HG03095 (cell line): ENCODE measurements at regions not wholly inside any gene's neighbourhood (a gene's known extent, or its start where the extent isn't known, plus 50 kb on each side); places are given as distances from the start of the nearest gene placed in this dataset.
A peak's percentile ranks its signal among the peaks of the same experiment; 100 is the strongest.

Experiments used
- ATAC-seq: cut with Tn5 transposase; IDR thresholded peaks from one replicate; pipeline ENCODE4 v1.9.1; 2021; ENCODE audit warnings: moderate library complexity; ENCODE audit not compliant: unreplicated experiment

DNA sequence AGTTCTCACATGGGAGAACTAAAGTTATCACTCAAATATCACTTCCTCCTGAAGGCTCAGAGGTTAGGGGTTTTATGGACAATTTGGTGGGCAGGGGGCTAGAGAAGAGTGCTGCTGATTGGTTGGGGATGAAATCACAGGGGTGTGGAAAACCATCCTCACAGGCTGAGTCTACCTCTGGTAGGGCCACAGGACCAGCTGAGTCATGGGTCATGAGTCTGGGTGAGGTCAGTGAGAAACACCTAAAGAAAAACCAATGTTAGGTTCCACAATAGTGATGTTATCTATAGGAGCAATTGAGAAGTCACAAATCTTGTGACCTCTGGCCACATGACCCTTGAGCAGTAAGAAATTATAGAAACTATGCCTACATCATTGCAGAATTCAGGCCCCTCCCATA, 203.3 kb upstream of the TARS1 start:
- no peak for ATAC-seq

GRCh38 chr5:33238826-33239695, 201.7 kb upstream of the TARS1 start:
- ATAC-seq: no peak

DNA sequence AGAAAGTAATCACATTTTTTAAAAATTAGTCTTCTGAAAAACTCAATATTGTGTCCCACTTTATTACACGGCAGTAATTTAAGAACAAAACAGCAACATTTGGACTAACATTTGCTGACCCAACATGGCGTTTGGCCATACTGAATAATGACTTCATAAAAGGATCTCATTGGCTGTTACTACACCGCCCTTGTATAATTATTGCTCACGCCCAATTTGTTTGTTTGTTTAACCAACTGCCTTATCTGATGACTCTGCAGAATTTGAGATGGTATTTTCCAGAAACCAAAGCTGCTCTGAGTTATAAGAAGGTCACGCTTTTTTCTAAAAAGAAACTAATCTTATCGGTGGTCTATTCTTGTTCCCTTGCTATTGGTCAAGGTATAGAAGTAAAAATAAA, 200.2 kb upstream of the TARS1 start:
- no peak for ATAC-seq

- peak; percentile 54 for ATAC-seq
These were observed 199.0 kb upstream of the TARS1 start for GRCh38 chr5:33241802-33242201.

GRCh38 chr5:33242277-33242676, 198.5 kb upstream of the TARS1 start:
- no peak for ATAC-seq

DNA sequence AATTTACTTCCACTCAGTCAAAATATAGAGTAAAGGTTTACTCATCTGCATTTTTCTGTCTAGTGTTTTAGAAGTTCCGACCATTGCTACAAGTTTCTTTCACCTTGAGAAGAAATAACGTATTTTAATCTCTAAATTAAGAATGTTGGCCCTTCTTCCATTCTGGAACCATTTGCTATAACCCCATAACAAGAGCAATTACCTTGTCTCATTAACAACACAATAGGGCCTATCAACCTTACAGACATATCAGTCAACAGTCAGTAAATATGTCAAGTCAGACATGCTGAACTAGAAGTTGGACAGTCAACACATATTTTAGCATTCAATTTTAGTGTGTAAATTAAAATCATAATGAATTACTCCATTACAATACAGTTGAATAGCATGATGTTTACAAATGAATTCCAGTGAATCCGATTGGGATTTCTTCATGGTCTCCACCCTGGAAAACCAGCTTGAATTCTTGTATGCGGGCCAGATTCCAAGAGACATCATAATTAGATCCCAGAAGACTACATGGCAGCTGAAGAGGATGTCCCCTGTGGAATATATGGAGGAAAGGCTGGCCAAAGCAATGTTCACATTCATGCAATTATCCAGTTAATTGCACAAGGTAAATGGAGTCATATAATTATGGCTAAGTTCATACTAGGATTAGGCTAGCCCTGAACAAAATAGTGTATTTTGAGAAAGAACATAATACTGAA, 196.2 kb upstream of the TARS1 start:
- no peak for ATAC-seq

DNA sequence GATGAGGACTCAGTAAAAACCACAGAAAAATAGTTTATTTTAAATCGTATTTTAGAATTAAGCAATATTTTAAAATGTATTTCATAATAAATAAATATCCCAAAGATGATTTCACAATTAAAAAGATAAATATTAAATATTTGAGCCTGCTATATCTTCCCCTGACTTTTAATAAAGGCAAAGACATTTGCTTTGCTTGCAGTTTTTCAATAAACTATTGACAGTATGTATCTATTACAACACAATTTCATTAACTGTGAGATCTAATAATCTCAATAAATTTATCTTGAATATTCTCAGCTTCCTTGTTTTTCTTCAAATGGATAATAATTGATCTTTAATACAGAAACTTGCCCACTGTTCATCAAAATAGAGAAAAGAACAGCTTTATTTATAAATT, 186.2 kb upstream of the TARS1 start:
- ATAC-seq: no peak

DNA sequence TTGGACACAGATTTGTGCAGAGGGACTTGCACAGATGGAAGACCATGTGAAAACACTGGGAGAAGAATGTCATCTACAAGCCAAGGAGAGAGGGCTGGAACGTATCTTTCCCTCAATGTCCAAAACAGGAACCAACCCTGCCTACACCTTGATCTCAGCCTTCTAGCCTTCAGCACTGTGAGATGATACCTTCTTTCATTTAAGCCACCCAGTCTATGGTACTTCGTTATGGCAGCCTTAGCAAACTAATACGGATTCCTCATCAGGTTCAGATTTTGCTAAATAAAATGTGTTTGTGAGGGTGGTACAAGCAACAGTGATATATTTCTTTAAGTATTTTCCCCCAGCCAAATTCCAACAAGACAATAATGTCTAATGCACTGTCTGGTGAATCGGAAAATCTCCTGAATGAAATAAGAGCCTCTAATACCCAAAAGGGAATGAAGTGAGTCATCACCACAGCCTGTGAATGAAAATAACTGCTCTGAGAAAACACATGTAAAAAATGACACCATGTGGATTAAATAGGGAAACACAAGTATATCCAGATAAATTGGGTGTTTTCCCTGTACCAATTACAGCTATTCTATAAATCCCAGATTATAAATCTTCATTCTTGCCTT, 182.8 kb upstream of the TARS1 start:
- ATAC-seq: no peak

DNA sequence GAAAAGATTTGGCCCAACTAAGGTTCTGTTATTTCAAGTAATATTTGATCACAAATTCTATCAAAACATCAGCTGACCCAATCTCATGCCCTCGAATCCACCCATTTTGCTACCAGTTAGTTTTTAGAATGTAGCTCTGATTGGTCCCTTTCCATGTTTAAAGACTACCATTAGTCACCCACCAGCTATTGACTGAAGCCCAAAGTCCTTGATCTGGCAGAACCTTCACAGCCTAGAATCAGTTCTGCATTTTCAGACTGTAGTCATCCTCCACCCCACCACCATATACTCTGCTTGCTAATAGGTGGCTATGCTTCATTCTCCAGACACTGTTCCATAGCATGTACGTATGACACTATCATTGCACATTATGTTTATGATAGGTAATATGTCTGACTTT, 182.2 kb upstream of the TARS1 start:
- ATAC-seq: no peak

GRCh38 chr5:33260098-33260497, 180.7 kb upstream of the TARS1 start:
- ATAC-seq: no peak

- ATAC-seq: no peak
These were observed 179.5 kb upstream of the TARS1 start for GRCh38 chr5:33261305-33261704.

GRCh38 chr5:33261747-33262146, 179.0 kb upstream of the TARS1 start:
- ATAC-seq: no peak

DNA sequence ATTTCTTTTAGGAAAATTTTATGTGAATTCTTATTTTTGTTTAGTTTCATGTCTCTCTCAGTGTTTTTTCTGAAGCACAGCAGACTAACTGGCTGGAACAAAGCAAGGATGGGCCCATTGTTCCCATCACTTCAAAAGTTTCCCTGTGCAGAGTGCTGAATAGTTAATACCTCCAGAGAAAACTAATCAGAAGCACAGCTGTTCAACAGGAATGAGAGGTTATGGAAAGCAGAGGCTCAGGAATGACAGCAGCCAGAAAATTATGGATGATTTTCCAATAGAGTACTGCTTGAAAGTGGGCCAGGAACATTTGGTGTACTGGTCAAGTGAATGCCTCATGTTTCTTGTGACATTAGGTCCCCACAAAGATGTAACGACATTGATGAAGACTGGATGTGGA, 173.0 kb upstream of the TARS1 start:
- ATAC-seq: no peak

GRCh38 chr5:33268374-33268773, 172.4 kb upstream of the TARS1 start:
- no peak for ATAC-seq

DNA sequence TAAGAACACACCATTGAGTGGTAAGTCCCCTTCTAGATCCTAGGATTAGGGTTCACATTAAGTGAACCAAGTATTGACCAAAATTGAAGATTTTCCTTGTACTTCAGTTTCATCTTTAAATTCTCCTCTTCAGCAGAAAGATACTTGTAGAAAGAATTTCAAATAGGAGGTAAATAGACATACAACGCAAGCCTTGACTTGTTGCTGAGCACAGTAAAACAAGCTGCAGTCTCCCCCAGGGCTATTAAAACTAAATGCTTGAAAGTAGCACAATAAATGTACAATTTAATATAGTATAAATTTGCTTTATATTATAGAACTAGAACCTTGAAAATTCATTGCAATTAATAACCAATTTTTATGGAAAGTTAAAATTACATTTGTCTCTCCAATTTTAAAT, 170.1 kb upstream of the TARS1 start:
- ATAC-seq: no peak

DNA sequence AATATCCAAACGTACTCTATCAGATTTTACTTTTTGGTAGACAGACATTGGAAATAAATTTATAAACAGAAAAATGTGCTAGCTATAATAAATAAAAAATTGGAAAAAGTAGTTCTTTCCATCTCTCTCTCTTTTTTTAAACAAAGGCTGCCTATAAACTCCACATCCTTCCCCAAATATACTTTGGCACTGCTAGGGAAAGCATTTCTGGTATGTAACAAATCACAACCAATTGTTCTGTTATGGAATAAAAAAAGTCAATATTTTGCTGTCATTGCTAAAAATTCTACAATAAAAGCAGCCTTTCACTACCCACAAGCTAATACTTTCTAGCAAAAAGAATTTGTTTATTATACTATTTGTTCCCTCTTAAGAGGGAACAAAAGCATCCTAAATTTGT, 169.2 kb upstream of the TARS1 start:
- no peak for ATAC-seq

DNA sequence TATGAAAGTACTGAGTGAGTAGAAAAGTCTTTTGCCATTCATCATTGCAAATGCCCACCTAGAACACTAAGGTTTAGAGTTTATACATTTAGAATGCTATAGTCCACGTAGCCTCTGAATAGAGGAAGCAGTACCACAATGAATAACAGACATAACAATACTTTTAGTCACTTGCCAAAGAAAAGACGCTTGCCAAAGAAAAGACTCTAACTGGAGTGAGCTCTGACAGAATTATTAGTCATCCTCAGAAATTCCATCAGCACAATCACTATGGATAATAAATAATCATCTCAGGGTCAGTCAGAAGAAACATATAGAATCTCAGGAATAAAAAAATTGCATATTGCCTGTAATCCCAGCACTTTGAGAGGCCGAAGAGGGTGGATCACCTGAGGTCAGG, 168.5 kb upstream of the TARS1 start:
- ATAC-seq: no peak

GRCh38 chr5:33273985-33274384, 166.8 kb upstream of the TARS1 start:
- no peak for ATAC-seq

- ATAC-seq: no peak
These were observed 165.4 kb upstream of the TARS1 start for GRCh38 chr5:33275391-33275790.

- ATAC-seq: no peak
These were observed 164.7 kb upstream of the TARS1 start for GRCh38 chr5:33275921-33276627.

DNA sequence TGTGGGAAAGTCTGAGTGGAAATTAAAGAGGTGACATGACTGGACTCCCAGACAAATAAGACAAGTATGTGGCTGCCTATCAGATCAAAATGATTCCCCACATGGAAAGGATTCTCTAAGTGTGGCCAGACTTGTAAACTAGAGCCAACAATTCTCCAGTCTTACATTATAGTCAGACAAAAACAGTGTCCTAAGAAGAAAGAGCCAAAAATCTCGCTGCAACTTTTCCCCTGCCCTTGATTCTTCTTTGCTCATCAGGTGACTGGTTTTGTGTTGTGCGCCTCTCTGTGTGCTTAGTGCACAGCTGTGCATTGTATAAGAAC, 164.2 kb upstream of the TARS1 start:
- ATAC-seq: no peak
